AG04449 (cell line): ENCODE measurements at regions not wholly inside any gene's neighbourhood (a gene's known extent, or its start where the extent isn't known, plus 50 kb on each side); places are given as distances from the start of the nearest gene placed in this dataset.

Experiments
- CTCF ChIA-PET: fragments of 350-600 bp; formaldehyde crosslinking; extraction: SDS; loops from one replicate; lab custom pipeline; 2021; ENCODE audit warnings: antibody characterized with exemption; lab: Yijun Ruan, JAX
- POLR2A ChIA-PET: fragments of 400-600, 350-600 bp; formaldehyde crosslinking; extraction: SDS; loops from one replicate; lab custom pipeline; 2020; ENCODE audit warnings: antibody characterized with exemption, inconsistent platforms; lab: Yijun Ruan, JAX
- DNase-seq: peaks from one replicate; pipeline ENCODE4 v3.0.0-alpha.2; 2010; ENCODE audit warnings: low read depth, low spot score
- H3K4me3 ChIP-seq: 2 replicates; pipeline ENCODE4 v1.5.1; 2011; ENCODE audit warnings: low read depth, mild to moderate bottlenecking, control low read depth, low read length
- TF ChIP-seq, protein P1 (sequence below): IDR thresholded peaks from one replicate; pipeline ENCODE4 v1.5.1; 2011; ENCODE audit warnings: mild to moderate bottlenecking, moderate library complexity, low read length, control low read depth, inconsistent platforms; ENCODE audit not compliant: insufficient read depth; ENCODE audit errors: missing control alignments

GRCh38 chr2:2942906-2943305 lies 434.7 kb downstream of the EIPR1 start:
- TF ChIP-seq, protein P1, sequence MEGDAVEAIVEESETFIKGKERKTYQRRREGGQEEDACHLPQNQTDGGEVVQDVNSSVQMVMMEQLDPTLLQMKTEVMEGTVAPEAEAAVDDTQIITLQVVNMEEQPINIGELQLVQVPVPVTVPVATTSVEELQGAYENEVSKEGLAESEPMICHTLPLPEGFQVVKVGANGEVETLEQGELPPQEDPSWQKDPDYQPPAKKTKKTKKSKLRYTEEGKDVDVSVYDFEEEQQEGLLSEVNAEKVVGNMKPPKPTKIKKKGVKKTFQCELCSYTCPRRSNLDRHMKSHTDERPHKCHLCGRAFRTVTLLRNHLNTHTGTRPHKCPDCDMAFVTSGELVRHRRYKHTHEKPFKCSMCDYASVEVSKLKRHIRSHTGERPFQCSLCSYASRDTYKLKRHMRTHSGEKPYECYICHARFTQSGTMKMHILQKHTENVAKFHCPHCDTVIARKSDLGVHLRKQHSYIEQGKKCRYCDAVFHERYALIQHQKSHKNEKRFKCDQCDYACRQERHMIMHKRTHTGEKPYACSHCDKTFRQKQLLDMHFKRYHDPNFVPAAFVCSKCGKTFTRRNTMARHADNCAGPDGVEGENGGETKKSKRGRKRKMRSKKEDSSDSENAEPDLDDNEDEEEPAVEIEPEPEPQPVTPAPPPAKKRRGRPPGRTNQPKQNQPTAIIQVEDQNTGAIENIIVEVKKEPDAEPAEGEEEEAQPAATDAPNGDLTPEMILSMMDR: no peak
- CTCF ChIA-PET: no interaction called here
- no peak for DNase-seq
- no peak overlapping the region for H3K4me3 ChIP-seq
- POLR2A ChIA-PET: no interaction called here

GRCh38 chr2:2942225-2942624 lies 435.4 kb downstream of the EIPR1 start:
- TF ChIP-seq, protein P1: no peak
- ChIA-PET POLR2A (no interaction called here), CTCF (no interaction called here)
- no peak overlapping the region for H3K4me3 ChIP-seq
- DNase-seq: no peak

GRCh38 chr2:2941205-2941604 lies 436.4 kb downstream of the EIPR1 start:
- H3K4me3 ChIP-seq: no peak overlapping the region
- POLR2A ChIA-PET: no interaction called here
- CTCF ChIA-PET: no interaction called here
- DNase-seq: no peak
- TF ChIP-seq, protein P1: no peak

DNA sequence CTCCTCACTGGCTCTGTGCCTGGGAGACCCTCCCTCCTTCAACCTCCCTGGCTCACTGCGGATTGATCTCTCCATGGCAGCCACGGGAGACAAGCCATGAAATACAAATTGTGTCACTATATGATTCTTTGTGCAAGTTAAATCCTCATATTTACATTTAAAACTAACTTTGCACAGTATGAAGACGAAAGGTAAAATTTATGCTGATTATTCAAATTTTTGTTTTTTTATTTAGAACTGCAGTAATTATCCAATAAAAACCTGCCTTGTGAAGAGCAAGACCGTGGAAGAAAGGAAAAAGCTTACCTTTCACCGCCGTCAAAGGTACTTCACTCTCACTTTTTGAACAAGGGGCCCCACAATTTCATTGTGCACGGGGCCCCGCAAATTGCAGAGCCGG lies 436.9 kb downstream of the EIPR1 start:
- TF ChIP-seq, protein P1: no peak
- H3K4me3 ChIP-seq: no peak overlapping the region
- CTCF ChIA-PET: no interaction called here
- no peak for DNase-seq
- POLR2A ChIA-PET: no interaction called here

DNA sequence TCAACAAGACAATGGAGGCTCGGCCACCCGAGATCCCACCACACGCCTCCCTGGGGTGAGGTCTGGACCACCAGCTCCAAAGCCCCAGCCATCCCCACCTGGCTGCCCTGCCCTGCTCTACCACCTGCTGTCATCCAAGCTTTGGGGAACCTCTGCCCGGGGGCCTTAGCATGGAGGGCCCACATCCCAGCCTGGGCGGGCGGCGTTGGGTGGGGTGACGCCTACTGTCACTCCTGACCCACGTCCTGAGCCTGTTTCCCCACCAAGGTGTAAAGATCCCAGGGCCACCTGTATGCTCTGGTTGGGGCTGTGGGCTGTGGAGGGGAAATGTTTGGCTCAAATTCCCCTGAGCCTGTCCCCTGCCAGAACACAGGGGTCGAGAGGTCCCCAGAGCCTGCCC lies 437.6 kb downstream of the EIPR1 start:
- TF ChIP-seq, protein P1: no peak
- CTCF ChIA-PET: no interaction called here
- no peak for DNase-seq
- POLR2A ChIA-PET: no interaction called here
- H3K4me3 ChIP-seq: no peak overlapping the region

- POLR2A ChIA-PET: no interaction called here
- no peak for DNase-seq
- CTCF ChIA-PET: no interaction called here
- no peak overlapping the region for H3K4me3 ChIP-seq
- TF ChIP-seq, protein P1: no peak
Observed at GRCh38 chr2:2939078-2939795, 438.4 kb downstream of the EIPR1 start.
